Vagina (tissue), 2 donors: ENCODE measurements at regions not wholly inside any gene's neighbourhood (a gene's known extent, or its start where the extent isn't known, plus 50 kb on each side); places are given as distances from the start of the nearest gene placed in this dataset.

Source experiments
- CTCF ChIP-seq, 3 experiments: fragments of 450-650 bp in 2 of 3; fragments of 200-600 bp in 1 of 3; sonication (generic) in 1 of 3; IDR thresholded peaks; one replicate each; pipeline ENCODE4 v1.5.1; 2017 to 2019; ENCODE audit warnings: antibody characterized with exemption in 3 of 3, mild to moderate bottlenecking in 2 of 3, moderate library complexity in 2 of 3
- POLR2A ChIP-seq, 2 donors: fragments of 450-650 bp; IDR thresholded peaks; one replicate each; pipeline ENCODE4 v1.6.1; 2017; ENCODE audit warnings: antibody characterized with exemption in 2 of 2, mild to moderate bottlenecking in 2 of 2, moderate library complexity in 2 of 2
- POLR2AphosphoS5 ChIP-seq, 2 donors: sonication (generic); formaldehyde crosslinking; IDR thresholded peaks; one replicate each; pipeline ENCODE4 v1.9.0; 2017; ENCODE audit warnings: antibody characterized with exemption in 2 of 2, mild to moderate bottlenecking in 2 of 2, low read depth in 1 of 2; ENCODE audit not compliant: insufficient read depth in 1 of 2

GRCh38 chr13:36612230-36612629 is 61.6 kb upstream of the SERTM1 start:
- TF ChIP-seq CTCF (IDR thresholded peaks at IDR 0.05) (no peak), POLR2AphosphoS5 (IDR thresholded peaks at IDR 0.05; ENCODE audit: insufficient read depth in 1 of 2, low read depth in 1 of 2) (no peak), POLR2A (IDR thresholded peaks at IDR 0.05) (no peak)
